Heart left ventricle (tissue), 16 donors: ENCODE measurements at regions not wholly inside any gene's neighbourhood (a gene's known extent, or its start where the extent isn't known, plus 50 kb on each side); places are given as distances from the start of the nearest gene placed in this dataset.
A peak's percentile ranks its signal among the peaks of the same experiment; 100 is the strongest.

Source experiments
- ATAC-seq, 4 donors: fragments of 200-7000 bp; cut with Tn5 transposase; one replicate each; pipeline ENCODE4 v1.9.1; 2020 to 2022; ENCODE audit warnings: moderate library complexity in 4 of 4, mild to moderate bottlenecking in 3 of 4, moderate number of reproducible peaks in 1 of 4
- DNase-seq, 5 donors: peaks; one replicate each; pipeline ENCODE4 v3.0.0-alpha.2; 2020
- H3K27ac ChIP-seq, 12 donors: fragments of 200-600 bp; sonication (generic) in 4 of 12; one replicate each; pipeline versions ENCODE4 v1.5.0 to v1.8.0; 2016 to 2022; ENCODE audit warnings: mild to moderate bottlenecking in 2 of 12
- H3K27me3 ChIP-seq, 9 donors: fragments of 200-600 bp; sonication (generic) in 2 of 9; one replicate each; pipeline versions ENCODE4 v1.5.1 to v1.8.0; 2016 to 2022; ENCODE audit warnings: mild to moderate bottlenecking in 3 of 9
- H3K36me3 ChIP-seq, 9 donors: fragments of 200-600 bp; sonication (generic) in 2 of 9; one replicate each; pipeline versions ENCODE4 v1.5.0 to v1.8.0; 2018 to 2022; ENCODE audit warnings: mild to moderate bottlenecking in 2 of 9
- H3K4me1 ChIP-seq, 12 donors: fragments of 200-600 bp; sonication (generic) in 4 of 12; one replicate each; pipeline versions ENCODE4 v1.5.0 to v1.8.0; 2016 to 2022; ENCODE audit warnings: mild to moderate bottlenecking in 3 of 12
- H3K4me3 ChIP-seq, 12 donors: fragments of 200-600 bp; sonication (generic) in 4 of 12; one replicate each; pipeline versions ENCODE4 v1.5.0 to v1.8.0; 2017 to 2022; ENCODE audit warnings: mild to moderate bottlenecking in 9 of 12, moderate library complexity in 4 of 12
- H3K9me3 ChIP-seq, 12 donors: fragments of 200-600 bp; sonication (generic) in 4 of 12; one replicate each; pipeline versions ENCODE4 v1.5.0 to v1.8.0; 2016 to 2022; ENCODE audit warnings: mild to moderate bottlenecking in 1 of 12
- CTCF ChIP-seq, 12 donors: fragments of 200-600 bp; sonication (generic) in 4 of 12; IDR thresholded peaks; one replicate each; pipeline versions ENCODE4 v1.5.0 to v1.8.0; 2018 to 2022; ENCODE audit warnings: antibody characterized with exemption in 12 of 12, mild to moderate bottlenecking in 5 of 12
- POLR2A ChIP-seq, 2 donors: fragments of 450-650 bp; IDR thresholded peaks; one replicate each; pipeline ENCODE4 v1.6.1; 2017; ENCODE audit warnings: antibody characterized with exemption in 2 of 2, mild to moderate bottlenecking in 2 of 2, moderate library complexity in 2 of 2
- WGBS, 4 donors: extraction: QIAGEN DNeasy Blood & Tissue Kit in 2 of 4; methylation state at CpG; one replicate each; pipeline versions ENCODE4 v1.1.5 to v1.1.7; 2013 to 2018; 5-methylcytosine and 5-hydroxymethylcytosine counted together
- intact Hi-C, 10 donors: fragments of 100-400 bp; cut with DNase I; formaldehyde crosslinking; loops; one replicate each; pipeline versions ENCODE4 v1.11.1 to v1.14.2; 2022
- donor health status: ischemic (EF 13 %, LVEDD 7.1; RV severe dilation, severe dysfunction).
- donor health status: healthy with polysubstance abuse.
- donor health status: DM: no; HTN: yes; CAD: no.
- donor health status: DM: no; HTN: no; CAD: no.
- donor health status: ischemic (EF 25% LVEDD 6.9; RV normal size, moderate dysfunction).
- donor health status: ischemic (EF 25% LVEDD 5.7; RV mildly dilated, moderate dysfunction).
- donor health status: healthy.
- donor health status: DM: yes; HTN: yes; CAD: no.
- donor health status: ischemic (EF 35%, LVEDD 5.7; RV mildly dilated, moderate dysfunction).
- donor health status: nonischemic (EF 11% LVEDD 7.7; RV severe dilation, severe dysfunction).
- donor health status: DM: yes; HTN: yes; CAD: no.
- donor health status: PGD.
- donor health status: ischemic (EF 29% LVEDD 5.4; RV normal size, mild dysfunction).
- donor health status: nonischemic (EF 23%, LVEDD 6.1; RV moderate dilation, normal function).

- 78 to 88% (median 87%) methylated on average over 4 of the region's 4 CpGs for WGBS, 4 donors
- Histone ChIP-seq H3K9me3 (no peaks in the 10 kb centered on the region), H3K27me3 (no peaks in the 10 kb centered on the region), H3K4me3 (no peak overlapping the region), H3K27ac (no peak overlapping the region), H3K4me1 (peaks cover 0 to 17% (median 13%) of the 10 kb centered on the region in 12 donors), H3K36me3 (no peaks in the 10 kb centered on the region)
- no peak for TF ChIP-seq POLR2A (IDR thresholded peaks at IDR 0.05)
- no peak for DNase-seq
- intact Hi-C loops: no loop called here
- no peak for ATAC-seq
Observed at GRCh38 chr16:66136841-66137240, 229.7 kb upstream of the CDH5 start.

GRCh38 chr16:66135838-66136237 is 230.7 kb upstream of the CDH5 start:
- Histone ChIP-seq H3K27me3 (no peaks in the 10 kb centered on the region), H3K4me1 (peaks cover 0 to 20% (median 13%) of the 10 kb centered on the region in 12 donors), H3K36me3 (no peaks in the 10 kb centered on the region), H3K9me3 (no peaks in the 10 kb centered on the region), H3K27ac (peak overlapping the region in 6 of 12 donors; percentile 4 to 44 (median 20)), H3K4me3 (no peak overlapping the region)
- ATAC-seq: peak in 1 of 4 donors; percentile 25
- DNase-seq: no peak
- intact Hi-C loops: no loop called here
- WGBS, 4 donors: 92 to 98% (median 94%) methylated on average over 5 of the region's 5 CpGs
- TF ChIP-seq CTCF (IDR thresholded peaks at IDR 0.05) (no peak), POLR2A (IDR thresholded peaks at IDR 0.05) (no peak)

GRCh38 chr16:66135421-66135831 is 231.1 kb upstream of the CDH5 start:
- Histone ChIP-seq H3K4me3 (no peak overlapping the region), H3K4me1 (peaks cover 0 to 20% (median 13%) of the 10 kb centered on the region in 12 donors), H3K27ac (peak overlapping the region in 7 of 12 donors; percentile 4 to 67 (median 21)), H3K9me3 (no peaks in the 10 kb centered on the region), H3K27me3 (no peaks in the 10 kb centered on the region), H3K36me3 (no peaks in the 10 kb centered on the region)
- WGBS, 4 donors: 6 to 20% (median 10%) methylated on average over 4 of the region's 4 CpGs
- peak in 4 of 5 donors; percentile 64 to 83 (median 70) for DNase-seq
- TF ChIP-seq POLR2A (IDR thresholded peaks at IDR 0.05) (no peak), CTCF (IDR thresholded peaks at IDR 0.05) (no peak)
- intact Hi-C loops: no loop called here
- peak; percentile 87 to 96 (median 92) for ATAC-seq

- Histone ChIP-seq H3K9me3 (no peaks in the 10 kb centered on the region), H3K27me3 (no peaks in the 10 kb centered on the region), H3K27ac (peak overlapping the region in 6 of 12 donors; percentile 4 to 67 (median 26)), H3K4me1 (peaks cover 0 to 20% (median 13%) of the 10 kb centered on the region in 12 donors), H3K36me3 (no peaks in the 10 kb centered on the region), H3K4me3 (no peak overlapping the region)
- intact Hi-C loops: no loop called here
- DNase-seq (no peak), ATAC-seq (peak in 1 of 4 donors; percentile 8)
- no peak for TF ChIP-seq POLR2A (IDR thresholded peaks at IDR 0.05)
- no peak for TF ChIP-seq CTCF (IDR thresholded peaks at IDR 0.05)
- 48 to 66% (median 60%) methylated on average over 5 of the region's 5 CpGs for WGBS, 4 donors
Observed at GRCh38 chr16:66134875-66135274, 231.6 kb upstream of the CDH5 start.
